Astrocyte of the cerebellum (primary cell): ENCODE measurements at regions not wholly inside any gene's neighbourhood (a gene's known extent, or its start where the extent isn't known, plus 50 kb on each side); places are given as distances from the start of the nearest gene placed in this dataset.

Experiments used
- DNase-seq: peaks from one replicate; pipeline ENCODE4 v3.0.0-alpha.2; 2011; ENCODE audit warnings: low read depth
- H3K4me3 ChIP-seq: 2 replicates; pipeline ENCODE4 v1.5.1; 2011; ENCODE audit warnings: mild to moderate bottlenecking, low read depth, low read length, moderate library complexity
- CTCF ChIP-seq: IDR thresholded peaks from 2 replicates; pipeline ENCODE4 v1.5.1; 2012; ENCODE audit warnings: low read length, low read depth, moderate library complexity, mild to moderate bottlenecking; ENCODE audit errors: missing control alignments
- in situ Hi-C: cut with HindIII; loops from 2 replicates; pipeline ENCODE4 v1.10.0; 2017; ENCODE audit warnings: low sequenced_read_pairs

DNA sequence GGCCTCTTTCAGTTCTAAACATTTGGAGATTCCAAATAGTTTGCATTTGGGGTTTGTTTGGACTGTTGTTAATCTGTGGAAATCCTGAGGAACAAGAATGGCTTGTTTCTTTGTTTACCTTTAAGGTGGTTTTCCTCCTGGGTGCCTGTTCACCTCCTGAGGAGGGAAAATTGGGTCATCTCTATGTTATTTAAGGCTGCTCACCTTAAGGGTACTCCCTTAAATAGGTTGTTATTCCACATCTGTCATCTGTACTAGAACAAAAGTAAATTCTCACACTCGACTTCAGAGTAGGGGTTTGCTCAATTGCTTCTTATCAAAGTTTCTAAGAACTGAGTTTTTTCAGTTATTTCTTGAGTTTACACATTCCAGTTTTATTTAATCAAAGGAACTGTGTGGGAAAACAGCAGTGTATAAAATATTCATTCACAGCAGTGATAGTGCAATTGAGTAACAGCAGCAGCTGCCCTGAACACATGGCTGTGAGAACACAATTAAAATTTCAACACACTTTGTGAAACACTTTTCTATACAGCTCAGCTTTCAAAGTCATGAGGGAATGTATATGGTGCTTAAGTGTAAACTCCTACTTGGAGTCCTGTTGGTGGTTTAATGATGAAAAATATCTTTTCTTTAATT lies 238.5 kb upstream of the PGRMC2 start:
- DNase-seq: no peak
- no peak for TF ChIP-seq CTCF
- no peak overlapping the region for H3K4me3 ChIP-seq
- in situ Hi-C loops: no loop called here

DNA sequence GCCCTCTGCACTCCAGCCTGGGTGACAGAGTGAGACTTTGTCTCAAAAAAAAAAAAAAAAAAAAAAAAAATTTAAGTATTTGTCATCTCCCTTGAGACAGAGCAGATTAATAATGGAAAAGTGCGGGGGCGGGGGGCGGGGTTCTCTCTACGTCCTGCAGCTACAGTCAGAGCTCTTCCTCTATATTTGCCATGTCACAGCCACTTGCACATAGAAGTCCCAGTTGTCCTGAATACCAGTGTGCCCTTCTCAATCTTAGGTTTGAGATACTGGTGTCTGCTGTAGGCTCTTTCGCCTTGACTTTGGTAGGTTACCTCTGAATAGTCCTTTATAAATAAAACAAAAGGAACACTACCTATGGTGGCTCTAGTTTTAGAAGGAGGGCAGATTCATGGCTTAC lies 237.8 kb upstream of the PGRMC2 start:
- no peak overlapping the region for H3K4me3 ChIP-seq
- DNase-seq: no peak
- in situ Hi-C loops: no loop called here
- TF ChIP-seq CTCF: no peak

DNA sequence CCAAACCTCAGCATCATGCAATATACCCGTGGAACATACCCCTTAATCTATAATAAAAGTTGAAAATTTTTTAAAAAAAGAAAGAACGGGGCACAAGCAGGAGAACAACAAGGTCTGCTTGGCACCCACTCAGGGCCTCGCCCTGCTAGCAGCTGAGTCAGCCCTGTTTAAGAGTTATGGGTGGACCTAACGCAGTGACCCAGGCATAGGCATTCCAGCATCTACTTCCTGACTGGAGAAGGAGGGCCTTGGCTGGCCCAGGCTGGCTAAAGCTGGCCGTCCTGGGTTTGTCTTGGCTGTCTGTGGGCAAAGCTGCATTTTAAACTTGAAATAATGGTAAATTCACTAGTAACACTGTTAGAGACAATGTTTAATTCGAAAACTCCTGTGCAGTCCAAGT lies 236.7 kb upstream of the PGRMC2 start:
- TF ChIP-seq CTCF: no peak
- H3K4me3 ChIP-seq: no peak overlapping the region
- DNase-seq: no peak
- in situ Hi-C loops: no loop called here

DNA sequence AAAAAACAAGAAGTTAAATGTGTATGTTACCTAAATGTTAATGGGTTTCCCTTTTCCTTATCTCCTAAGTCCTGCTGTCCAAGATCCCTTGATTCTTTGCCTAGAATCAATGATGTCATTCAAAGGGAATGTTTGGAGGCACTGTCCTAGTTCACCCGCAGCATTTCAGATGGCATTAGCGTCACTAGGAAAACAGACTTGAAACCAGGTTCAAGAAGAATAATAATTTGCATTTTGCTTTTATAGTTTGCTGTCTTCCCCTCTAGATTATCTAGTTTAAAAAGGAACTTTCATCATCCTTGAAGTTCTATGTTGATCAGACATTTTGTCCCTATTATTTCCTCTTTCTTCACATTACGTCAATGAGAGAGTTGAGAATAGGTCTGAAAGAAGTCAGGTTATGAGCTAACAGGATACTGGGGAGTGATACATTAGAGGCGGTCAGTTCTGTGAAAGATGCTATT lies 234.1 kb upstream of the PGRMC2 start:
- no peak overlapping the region for H3K4me3 ChIP-seq
- no peak for TF ChIP-seq CTCF
- DNase-seq: no peak
- in situ Hi-C loops: no loop called here

DNA sequence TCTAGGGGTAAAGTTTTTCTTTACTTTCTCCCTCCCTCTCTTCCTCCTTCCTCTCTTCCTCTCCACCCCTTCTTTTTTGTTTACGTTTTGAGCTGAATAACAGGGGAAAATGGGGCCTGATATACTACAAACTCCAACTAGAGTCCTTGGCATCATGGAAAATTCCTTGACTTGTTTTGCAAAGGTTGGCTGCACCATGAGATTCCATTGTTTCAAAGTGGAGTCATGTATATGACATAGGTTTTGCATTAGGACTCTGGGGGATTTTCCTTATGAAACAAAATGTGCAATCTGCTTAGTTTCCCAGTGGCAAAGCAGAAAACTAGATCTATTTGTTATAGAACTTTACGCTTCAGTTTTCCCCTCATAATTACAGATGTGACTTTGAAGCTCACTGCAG lies 233.5 kb upstream of the PGRMC2 start:
- no peak overlapping the region for H3K4me3 ChIP-seq
- no peak for TF ChIP-seq CTCF
- in situ Hi-C loops: no loop called here
- no peak for DNase-seq

DNA sequence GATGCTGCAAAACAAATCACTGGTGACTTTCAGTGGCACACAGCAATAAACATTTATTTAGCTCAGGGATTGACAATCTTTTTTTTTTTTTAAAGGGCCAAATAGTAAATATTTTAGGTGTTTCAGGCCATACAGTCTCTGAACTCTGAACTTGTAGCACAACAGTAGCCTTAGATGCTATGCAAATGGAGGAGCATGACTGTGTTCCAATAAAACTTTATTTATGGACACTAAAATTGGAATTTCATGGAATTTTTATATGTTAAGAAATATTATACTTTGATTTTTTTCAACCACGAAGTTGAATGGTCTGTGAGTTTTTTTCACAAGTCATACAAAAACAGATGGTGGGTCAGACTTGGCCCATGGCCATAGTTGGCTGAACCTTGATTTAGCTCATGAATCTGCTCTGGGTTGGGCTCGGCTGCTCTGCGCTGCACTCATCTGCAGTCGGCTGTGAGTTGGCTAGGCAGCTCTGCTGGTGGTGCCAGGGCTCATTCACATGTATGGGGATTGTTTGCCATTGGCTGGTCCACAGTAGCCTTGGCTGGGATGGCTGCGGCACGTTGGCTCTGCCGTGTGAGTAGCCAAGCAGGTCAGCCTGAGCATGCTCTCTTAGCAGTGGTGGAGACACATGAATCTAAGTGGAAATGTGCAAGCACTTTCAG lies 231.7 kb upstream of the PGRMC2 start:
- in situ Hi-C loops: no loop called here
- no peak for TF ChIP-seq CTCF
- no peak for DNase-seq
- no peak overlapping the region for H3K4me3 ChIP-seq
